ENCODE measurements at regions not wholly inside any gene's neighbourhood (a gene's known extent, or its start where the extent isn't known, plus 50 kb on each side); places are given as distances from the start of the nearest gene placed in this dataset.

DNA sequence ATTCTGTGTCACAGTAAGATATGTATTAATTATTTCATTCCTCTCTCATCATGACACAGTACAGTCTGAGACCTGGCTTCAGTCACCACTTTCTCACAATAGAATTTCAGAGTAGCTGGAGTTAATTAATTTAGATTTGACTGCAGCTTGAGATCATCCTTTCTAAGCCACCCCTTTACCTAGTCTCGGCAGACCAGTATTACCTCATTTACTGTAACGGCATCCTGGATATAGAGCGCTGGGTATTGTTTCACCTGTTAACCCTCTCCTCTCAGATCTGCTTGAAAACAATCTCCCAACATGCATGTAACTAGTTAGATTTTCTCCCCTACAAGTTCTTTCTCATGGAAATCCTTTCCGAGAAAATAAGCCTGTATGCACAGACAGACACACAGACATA, 1057.5 kb downstream of the GATA3 start:
- TF ChIP-seq TAF1 (IDR thresholded peaks at IDR 0.05; ENCODE audit: borderline replicate concordance, low read depth, low read length) = no peak
- TF ChIP-seq, protein P1, sequence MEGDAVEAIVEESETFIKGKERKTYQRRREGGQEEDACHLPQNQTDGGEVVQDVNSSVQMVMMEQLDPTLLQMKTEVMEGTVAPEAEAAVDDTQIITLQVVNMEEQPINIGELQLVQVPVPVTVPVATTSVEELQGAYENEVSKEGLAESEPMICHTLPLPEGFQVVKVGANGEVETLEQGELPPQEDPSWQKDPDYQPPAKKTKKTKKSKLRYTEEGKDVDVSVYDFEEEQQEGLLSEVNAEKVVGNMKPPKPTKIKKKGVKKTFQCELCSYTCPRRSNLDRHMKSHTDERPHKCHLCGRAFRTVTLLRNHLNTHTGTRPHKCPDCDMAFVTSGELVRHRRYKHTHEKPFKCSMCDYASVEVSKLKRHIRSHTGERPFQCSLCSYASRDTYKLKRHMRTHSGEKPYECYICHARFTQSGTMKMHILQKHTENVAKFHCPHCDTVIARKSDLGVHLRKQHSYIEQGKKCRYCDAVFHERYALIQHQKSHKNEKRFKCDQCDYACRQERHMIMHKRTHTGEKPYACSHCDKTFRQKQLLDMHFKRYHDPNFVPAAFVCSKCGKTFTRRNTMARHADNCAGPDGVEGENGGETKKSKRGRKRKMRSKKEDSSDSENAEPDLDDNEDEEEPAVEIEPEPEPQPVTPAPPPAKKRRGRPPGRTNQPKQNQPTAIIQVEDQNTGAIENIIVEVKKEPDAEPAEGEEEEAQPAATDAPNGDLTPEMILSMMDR (IDR thresholded peaks at IDR 0.05 in 2 of 3, conservative IDR thresholded peaks at IDR 0.05 in 1 of 3; ENCODE audit: control insufficient read depth in 2 of 3, extremely low read depth in 1 of 3, insufficient read depth in 1 of 3, low read depth in 3 of 3, low read length in 3 of 3) = no peak
- TF ChIP-seq MTA2 (IDR thresholded peaks at IDR 0.05; ENCODE audit: low read depth) = no peak
- TF ChIP-seq MXI1 (IDR thresholded peaks at IDR 0.05; ENCODE audit: low read depth, low read length) = no peak
- TF ChIP-seq PRDM15 (CRISPR knock-in tag; IDR thresholded peaks at IDR 0.05) = no peak
- TF ChIP-seq, protein P2, sequence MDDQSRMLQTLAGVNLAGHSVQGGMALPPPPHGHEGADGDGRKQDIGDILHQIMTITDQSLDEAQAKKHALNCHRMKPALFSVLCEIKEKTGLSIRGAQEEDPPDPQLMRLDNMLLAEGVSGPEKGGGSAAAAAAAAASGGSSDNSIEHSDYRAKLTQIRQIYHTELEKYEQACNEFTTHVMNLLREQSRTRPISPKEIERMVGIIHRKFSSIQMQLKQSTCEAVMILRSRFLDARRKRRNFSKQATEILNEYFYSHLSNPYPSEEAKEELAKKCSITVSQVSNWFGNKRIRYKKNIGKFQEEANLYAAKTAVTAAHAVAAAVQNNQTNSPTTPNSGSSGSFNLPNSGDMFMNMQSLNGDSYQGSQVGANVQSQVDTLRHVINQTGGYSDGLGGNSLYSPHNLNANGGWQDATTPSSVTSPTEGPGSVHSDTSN (IDR thresholded peaks at IDR 0.05; ENCODE audit: insufficient replicate concordance, low read depth, low read length) = no peak
